CD4-positive, alpha-beta T cell (primary cell): ENCODE measurements at regions not wholly inside any gene's neighbourhood (a gene's known extent, or its start where the extent isn't known, plus 50 kb on each side); places are given as distances from the start of the nearest gene placed in this dataset.

Source experiments
- ATAC-seq: fragments of 200-7000 bp; cut with Tn5 transposase; one replicate; pipeline ENCODE4 v1.10.0; 2022; ENCODE audit warnings: mild to moderate bottlenecking; ENCODE audit not compliant: poor library complexity
- CTCF ChIA-PET: fragments of 350-600 bp; sonication (Branson Sonifier 250); formaldehyde crosslinking; loops from one replicate; lab custom pipeline; 2021; ENCODE audit warnings: antibody characterized with exemption, inconsistent platforms; lab: Charles Lee
- POLR2A ChIA-PET: fragments of 350-600 bp; sonication (Branson Sonifier 250); formaldehyde crosslinking; loops from one replicate; lab custom pipeline; 2021; ENCODE audit warnings: antibody characterized with exemption, inconsistent platforms; lab: Charles Lee
- DNase-seq, 14 experiments: peaks; one replicate each; pipeline ENCODE4 v3.0.0-alpha.2; 2013 to 2020; ENCODE audit warnings: mixed read lengths in 2 of 14
- H3K27ac ChIP-seq, 2 donors: one replicate each; pipeline versions ENCODE4 v1.5.1 to v1.7.0; 2013; ENCODE audit warnings: low read length in 2 of 2, low read depth in 1 of 2, mild to moderate bottlenecking in 1 of 2
- H3K27me3 ChIP-seq, 2 experiments: 1 replicate in 1 of 2; 2 replicates in 1 of 2; pipeline versions ENCODE4 v1.6.1 to v1.7.0; 2013; ENCODE audit warnings: low read length in 2 of 2, control low read depth in 1 of 2, mild to moderate bottlenecking in 1 of 2, moderate library complexity in 1 of 2; ENCODE audit not compliant: insufficient read depth in 2 of 2, control insufficient read depth in 1 of 2
- H3K36me3 ChIP-seq: one replicate; pipeline ENCODE4 v1.6.1; 2013; ENCODE audit warnings: low read length, control low read depth; ENCODE audit not compliant: insufficient read depth
- H3K4me1 ChIP-seq: one replicate; pipeline ENCODE4 v1.6.1; 2013; ENCODE audit warnings: low read length, control low read depth; ENCODE audit not compliant: insufficient read depth
- H3K4me3 ChIP-seq: one replicate; pipeline ENCODE4 v1.5.1; 2013; ENCODE audit warnings: mild to moderate bottlenecking, low read length, moderate library complexity
- H3K9me3 ChIP-seq, 2 experiments: 1 replicate in 1 of 2; 2 replicates in 1 of 2; pipeline versions ENCODE4 v1.6.1 to v1.7.0; 2013; ENCODE audit warnings: low read length in 2 of 2, mild to moderate bottlenecking in 2 of 2, control low read depth in 1 of 2, moderate library complexity in 1 of 2; ENCODE audit not compliant: control insufficient read depth in 1 of 2, insufficient read depth in 1 of 2
- H3K27ac Mint-ChIP-seq: one replicate; pipeline ENCODE4 v1.8.0; 2020; ENCODE audit warnings: mixed read lengths
- H3K27me3 Mint-ChIP-seq: one replicate; pipeline ENCODE4 v1.8.0; 2021; ENCODE audit warnings: mixed read lengths
- H3K36me3 Mint-ChIP-seq: one replicate; pipeline ENCODE4 v1.8.0; 2021; ENCODE audit warnings: low read depth, mixed read lengths
- H3K4me1 Mint-ChIP-seq: one replicate; pipeline ENCODE4 v1.8.0; 2021; ENCODE audit warnings: low read depth, mixed read lengths
- H3K4me3 Mint-ChIP-seq: one replicate; pipeline ENCODE4 v1.8.0; 2020; ENCODE audit warnings: mild to moderate bottlenecking, mixed read lengths
- H3K9me3 Mint-ChIP-seq: one replicate; pipeline ENCODE4 v1.8.0; 2020; ENCODE audit warnings: mixed read lengths
- CTCF ChIP-seq: fragments of 200-600 bp; IDR thresholded peaks from one replicate; pipeline ENCODE4 v1.8.0; 2022; ENCODE audit warnings: antibody characterized with exemption, mild to moderate bottlenecking
- intact Hi-C, 2 experiments: fragments of 100-400 bp; cut with DNase I in 1 of 2; cut with micrococcal nuclease in 1 of 2; formaldehyde crosslinking; loops; one replicate each; pipeline versions ENCODE4 v1.15.1 to v1.9.0; 2023 to 2025; cut with DNase I, micrococcal nuclease

- no peak for TF ChIP-seq CTCF
- H3K9me3 ChIP-seq: no peaks in the 10 kb centered on the region
- no peak for ATAC-seq
- intact Hi-C loops: no loop called here
- Mint-ChIP-seq H3K36me3 (no peaks in the 10 kb centered on the region), H3K4me3 (no peak overlapping the region), H3K27me3 (no peaks in the 10 kb centered on the region), H3K9me3 (peaks cover 4% of the 10 kb centered on the region), H3K27ac (no peak overlapping the region), H3K4me1 (no peaks in the 10 kb centered on the region)
- H3K4me3 ChIP-seq: no peak overlapping the region
- DNase-seq: no peak
- no peak overlapping the region for H3K27ac ChIP-seq
- ChIA-PET POLR2A (no interaction called here), CTCF (no interaction called here)
- no peaks in the 10 kb centered on the region for H3K27me3 ChIP-seq
- H3K4me1 ChIP-seq: no peaks in the 10 kb centered on the region
- H3K36me3 ChIP-seq: no peaks in the 10 kb centered on the region
Observed at GRCh38 chr13:57546942-57547341, 84.6 kb upstream of the PCDH17 start.

- ChIA-PET CTCF (no interaction called here), POLR2A (no interaction called here)
- DNase-seq (no peak), ATAC-seq (no peak)
- H3K4me3 ChIP-seq: no peak overlapping the region
- no peak overlapping the region for H3K27ac ChIP-seq
- no peaks in the 10 kb centered on the region for H3K36me3 ChIP-seq
- H3K4me1 ChIP-seq: no peaks in the 10 kb centered on the region
- Mint-ChIP-seq H3K27ac (no peak overlapping the region), H3K4me1 (no peaks in the 10 kb centered on the region), H3K27me3 (no peaks in the 10 kb centered on the region), H3K36me3 (no peaks in the 10 kb centered on the region), H3K4me3 (no peak overlapping the region), H3K9me3 (peaks cover 3% of the 10 kb centered on the region)
- TF ChIP-seq CTCF: no peak
- intact Hi-C loops: no loop called here
- H3K27me3 ChIP-seq: no peaks in the 10 kb centered on the region
- H3K9me3 ChIP-seq: no peaks in the 10 kb centered on the region
Observed at GRCh38 chr13:57552437-57552836, 79.1 kb upstream of the PCDH17 start.

- Histone ChIP-seq H3K4me3 (no peak overlapping the region), H3K36me3 (no peaks in the 10 kb centered on the region), H3K27ac (no peak overlapping the region), H3K27me3 (no peaks in the 10 kb centered on the region), H3K9me3 (no peaks in the 10 kb centered on the region), H3K4me1 (no peaks in the 10 kb centered on the region)
- H3K4me1 Mint-ChIP-seq: no peaks in the 10 kb centered on the region
- no peaks in the 10 kb centered on the region for H3K36me3 Mint-ChIP-seq
- ChIA-PET CTCF (no interaction called here), POLR2A (no interaction called here)
- H3K27me3 Mint-ChIP-seq: no peaks in the 10 kb centered on the region
- H3K9me3 Mint-ChIP-seq: peaks cover 3% of the 10 kb centered on the region
- no peak for ATAC-seq
- no peak overlapping the region for H3K4me3 Mint-ChIP-seq
- H3K27ac Mint-ChIP-seq: no peak overlapping the region
- no peak for TF ChIP-seq CTCF
- intact Hi-C loops: no loop called here
- no peak for DNase-seq
Observed at GRCh38 chr13:57553932-57554331, 77.6 kb upstream of the PCDH17 start.
